Coronary artery (tissue), 2 donors: ENCODE measurements at regions not wholly inside any gene's neighbourhood (a gene's known extent, or its start where the extent isn't known, plus 50 kb on each side); places are given as distances from the start of the nearest gene placed in this dataset.

Source experiments
- DNase-seq: peaks from one replicate; pipeline ENCODE4 v3.0.0-alpha.2; 2017; ENCODE audit warnings: low spot score
- H3K27ac ChIP-seq, 2 donors: fragments of 200-600 bp; sonication (generic); one replicate each; pipeline ENCODE4 v1.5.1; 2016 to 2019
- H3K4me3 ChIP-seq: fragments of 200-600 bp; sonication (generic); 2 replicates; pipeline ENCODE4 v1.5.1; 2016; ENCODE audit warnings: mild to moderate bottlenecking, moderate library complexity
- TF ChIP-seq, protein P1 (sequence below): fragments of 200-600 bp; sonication (generic); IDR thresholded peaks from one replicate; pipeline ENCODE4 v1.5.1; 2019; ENCODE audit warnings: antibody characterized with exemption

DNA sequence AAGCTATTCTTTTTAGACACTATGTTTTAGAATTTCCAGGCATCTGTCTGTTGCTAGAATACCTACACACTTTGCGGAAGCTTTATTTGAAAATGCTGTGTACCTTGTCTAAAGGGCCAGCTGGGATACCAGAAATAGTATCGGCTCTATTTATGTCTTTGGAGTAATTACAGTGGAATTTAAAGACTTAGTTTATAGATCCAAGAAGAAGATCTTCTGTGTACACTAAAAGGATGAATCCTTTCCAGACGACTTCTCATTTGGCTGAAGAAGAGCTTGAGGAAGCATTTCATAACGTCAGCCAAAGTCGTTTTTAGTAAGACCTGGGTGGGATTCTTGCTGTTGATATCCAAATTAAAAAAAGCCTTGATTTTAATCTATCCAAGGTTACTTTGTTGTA lies 365.9 kb downstream of the INHBA start:
- H3K27ac ChIP-seq: no peak overlapping the region
- TF ChIP-seq, protein P1, sequence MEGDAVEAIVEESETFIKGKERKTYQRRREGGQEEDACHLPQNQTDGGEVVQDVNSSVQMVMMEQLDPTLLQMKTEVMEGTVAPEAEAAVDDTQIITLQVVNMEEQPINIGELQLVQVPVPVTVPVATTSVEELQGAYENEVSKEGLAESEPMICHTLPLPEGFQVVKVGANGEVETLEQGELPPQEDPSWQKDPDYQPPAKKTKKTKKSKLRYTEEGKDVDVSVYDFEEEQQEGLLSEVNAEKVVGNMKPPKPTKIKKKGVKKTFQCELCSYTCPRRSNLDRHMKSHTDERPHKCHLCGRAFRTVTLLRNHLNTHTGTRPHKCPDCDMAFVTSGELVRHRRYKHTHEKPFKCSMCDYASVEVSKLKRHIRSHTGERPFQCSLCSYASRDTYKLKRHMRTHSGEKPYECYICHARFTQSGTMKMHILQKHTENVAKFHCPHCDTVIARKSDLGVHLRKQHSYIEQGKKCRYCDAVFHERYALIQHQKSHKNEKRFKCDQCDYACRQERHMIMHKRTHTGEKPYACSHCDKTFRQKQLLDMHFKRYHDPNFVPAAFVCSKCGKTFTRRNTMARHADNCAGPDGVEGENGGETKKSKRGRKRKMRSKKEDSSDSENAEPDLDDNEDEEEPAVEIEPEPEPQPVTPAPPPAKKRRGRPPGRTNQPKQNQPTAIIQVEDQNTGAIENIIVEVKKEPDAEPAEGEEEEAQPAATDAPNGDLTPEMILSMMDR: no peak
- no peak for DNase-seq
- H3K4me3 ChIP-seq: no peak overlapping the region

DNA sequence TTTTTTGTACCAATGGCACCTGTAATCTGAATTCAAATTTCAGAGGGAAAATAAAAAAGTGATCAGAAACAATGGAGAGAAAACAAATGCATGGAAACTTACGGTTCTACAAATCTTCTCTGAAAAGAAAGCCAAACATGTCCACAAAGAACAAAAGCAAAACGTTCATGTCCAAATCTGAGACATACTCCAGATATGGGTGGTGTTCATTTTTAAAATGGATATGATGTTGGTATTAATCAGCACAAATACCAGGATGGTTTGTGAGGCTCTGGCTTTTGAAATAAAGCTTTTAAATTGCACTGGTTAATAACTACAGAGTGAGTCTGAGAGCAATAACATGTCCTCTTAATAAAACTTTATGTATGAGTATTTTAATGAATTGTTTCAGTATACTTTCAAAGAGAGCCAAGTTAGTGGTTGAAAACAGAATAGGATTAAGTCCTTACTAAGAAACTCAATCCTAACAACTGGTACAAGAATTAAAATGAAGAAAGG lies 366.4 kb downstream of the INHBA start:
- no peak for DNase-seq
- H3K4me3 ChIP-seq: no peak overlapping the region
- TF ChIP-seq, protein P1: no peak
- H3K27ac ChIP-seq: no peak overlapping the region

DNA sequence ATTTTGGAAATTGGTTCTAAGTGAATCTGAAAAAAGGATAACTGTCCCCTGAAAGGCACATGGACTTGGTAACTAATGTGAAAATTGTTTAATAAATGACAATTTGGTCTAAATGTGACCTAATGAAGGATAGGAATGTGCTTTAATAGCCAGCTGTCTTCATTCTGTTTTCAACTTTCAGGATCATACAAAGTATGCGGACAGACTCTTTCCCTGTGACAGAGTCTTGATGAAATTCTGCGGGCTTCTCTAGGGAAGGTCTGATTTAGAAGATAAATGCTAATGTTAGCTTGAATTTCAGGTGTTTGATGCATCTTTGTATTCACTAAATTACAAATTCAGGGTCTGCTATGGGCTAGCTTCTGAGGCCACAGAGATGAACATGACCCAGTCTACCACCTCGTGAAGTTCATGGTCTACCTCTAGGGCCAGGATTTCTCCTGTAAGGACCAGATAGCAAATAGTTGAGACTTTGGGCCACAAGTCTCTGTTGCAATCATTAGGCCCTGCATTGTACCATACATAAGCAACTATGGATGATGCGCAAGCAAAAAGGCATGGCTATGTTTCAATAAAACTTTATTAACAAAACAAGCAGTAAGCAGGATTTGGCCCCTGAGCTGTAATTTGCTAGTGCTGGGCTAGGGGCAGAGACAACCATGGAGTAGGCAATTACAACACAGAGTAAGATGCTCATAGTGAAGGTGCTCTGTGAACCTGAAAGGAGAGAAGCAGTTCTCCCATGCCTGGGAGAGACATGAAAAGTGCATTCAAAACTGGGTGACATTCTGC lies 368.6 kb downstream of the INHBA start:
- TF ChIP-seq, protein P1: no peak
- no peak for DNase-seq
- Histone ChIP-seq H3K4me3 (no peak overlapping the region), H3K27ac (no peak overlapping the region)

DNA sequence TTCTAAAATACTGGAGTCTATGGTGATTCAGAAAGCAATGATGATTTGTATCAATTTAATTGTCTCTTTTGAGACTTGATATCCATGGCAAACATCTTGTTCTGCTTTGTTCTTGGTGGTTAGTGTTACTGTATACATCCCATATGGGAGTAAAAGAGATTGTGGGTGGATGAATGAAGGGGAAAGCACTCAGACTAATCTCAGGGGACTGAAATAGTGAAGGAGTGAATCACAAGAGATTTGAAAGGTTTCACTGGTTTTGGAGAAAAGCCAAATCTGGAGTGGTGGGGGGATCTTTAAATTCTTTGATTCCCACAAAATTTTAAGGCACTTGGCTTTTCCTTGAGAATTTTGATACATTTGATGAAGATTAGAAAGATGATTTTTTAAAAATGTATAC lies 369.4 kb downstream of the INHBA start:
- no peak for DNase-seq
- Histone ChIP-seq H3K4me3 (no peak overlapping the region), H3K27ac (no peak overlapping the region)
- TF ChIP-seq, protein P1: no peak

DNA sequence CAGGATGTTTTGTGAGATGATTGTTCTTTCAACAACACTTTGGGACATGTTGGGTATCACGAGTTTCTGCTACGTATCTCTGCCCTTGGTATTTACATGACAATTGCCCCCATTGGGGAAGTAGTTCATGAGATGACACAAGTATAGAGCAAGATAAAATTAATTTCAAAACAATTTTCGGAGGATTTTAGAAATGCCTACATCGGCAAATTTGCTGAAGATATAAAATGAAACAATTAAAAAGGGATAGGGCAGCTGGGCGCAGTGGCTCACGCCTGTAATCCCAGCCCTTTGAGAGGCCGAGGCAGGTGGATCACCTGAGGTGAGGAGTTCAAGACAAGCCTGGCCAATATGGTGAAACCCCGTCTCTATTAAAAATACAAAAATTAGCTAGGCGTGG lies 371.7 kb downstream of the INHBA start:
- TF ChIP-seq, protein P1: no peak
- Histone ChIP-seq H3K4me3 (no peak overlapping the region), H3K27ac (no peak overlapping the region)
- no peak for DNase-seq

DNA sequence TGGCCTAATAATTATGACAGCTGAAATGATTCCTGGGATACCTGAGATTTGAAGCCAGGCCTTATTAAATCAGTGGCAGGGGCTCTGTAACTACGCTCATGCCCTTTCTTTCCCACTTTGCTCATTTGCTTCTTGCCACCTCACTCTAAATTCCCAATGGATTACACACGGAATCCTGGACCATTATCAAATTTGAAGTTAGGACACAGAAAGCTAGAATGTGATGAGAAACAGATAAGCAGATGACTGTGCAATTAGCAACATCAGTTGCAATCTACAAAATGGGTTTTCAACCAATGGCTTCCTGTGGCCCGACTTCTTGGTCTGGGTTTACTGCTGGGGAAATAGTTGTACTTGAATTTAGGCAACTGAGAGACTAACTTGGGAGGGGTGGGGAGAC lies 374.3 kb downstream of the INHBA start:
- TF ChIP-seq, protein P1: no peak
- DNase-seq: no peak
- H3K27ac ChIP-seq: no peak overlapping the region
- no peak overlapping the region for H3K4me3 ChIP-seq

DNA sequence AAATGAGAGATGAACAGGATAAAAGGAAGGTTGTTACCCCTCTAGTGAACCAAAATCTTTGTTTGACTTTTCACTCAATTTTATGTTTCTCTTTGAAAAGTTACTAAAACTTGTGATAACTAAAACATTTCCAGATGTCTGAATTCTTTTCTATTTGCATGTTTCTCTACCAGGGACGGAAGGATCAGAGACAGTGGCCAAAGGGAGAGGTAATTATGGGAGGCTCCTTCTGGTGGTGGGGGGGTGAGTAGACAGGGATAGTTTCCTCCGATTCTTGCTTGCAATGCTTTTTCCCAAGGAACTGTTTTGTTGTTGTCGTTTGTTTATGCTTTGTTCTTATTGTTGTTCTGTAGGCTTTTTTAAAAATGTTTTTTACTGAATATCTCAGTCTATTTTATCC lies 374.8 kb downstream of the INHBA start:
- no peak overlapping the region for H3K27ac ChIP-seq
- TF ChIP-seq, protein P1: no peak
- DNase-seq: no peak
- H3K4me3 ChIP-seq: no peak overlapping the region
